Loucy (cell line): ENCODE measurements at regions not wholly inside any gene's neighbourhood (a gene's known extent, or its start where the extent isn't known, plus 50 kb on each side); places are given as distances from the start of the nearest gene placed in this dataset.

ENCODE experiments used
- H2AFZ ChIP-seq: fragments of 200-600 bp; sonication (generic); 2 replicates; pipeline ENCODE4 v1.6.0; 2016; ENCODE audit warnings: antibody characterized with exemption, mild to moderate bottlenecking, low read length, moderate library complexity
- H3F3A ChIP-seq: fragments of 200-600 bp; 2 replicates; pipeline ENCODE4 v1.6.0; 2016; ENCODE audit warnings: antibody characterized with exemption, low read depth, mild to moderate bottlenecking
- H3K27me3 ChIP-seq: fragments of 200-600 bp; sonication (generic); 2 replicates; pipeline ENCODE4 v1.6.1; 2014; ENCODE audit warnings: low read length, mild to moderate bottlenecking; ENCODE audit not compliant: insufficient read depth, poor library complexity, severe bottlenecking
- H3K36me3 ChIP-seq: fragments of 200-600 bp; sonication (generic); 2 replicates; pipeline ENCODE4 v1.6.1; 2016; ENCODE audit warnings: low read length; ENCODE audit not compliant: insufficient read depth
- H3K4me1 ChIP-seq: fragments of 200-600 bp; sonication (generic); 2 replicates; pipeline ENCODE4 v1.5.1; 2014; ENCODE audit warnings: low read length, mild to moderate bottlenecking; ENCODE audit not compliant: insufficient read depth, poor library complexity, severe bottlenecking
- H3K4me2 ChIP-seq: fragments of 200-600 bp; sonication (generic); 2 replicates; pipeline ENCODE4 v1.6.0; 2014; ENCODE audit warnings: antibody characterized with exemption, low read length, low read depth, mild to moderate bottlenecking; ENCODE audit not compliant: poor library complexity, severe bottlenecking
- H3K4me3 ChIP-seq: fragments of 200-600 bp; sonication (generic); 2 replicates; pipeline ENCODE4 v1.5.1; 2014; ENCODE audit warnings: low read length, mild to moderate bottlenecking, mixed read lengths; ENCODE audit not compliant: poor library complexity, severe bottlenecking
- H3K79me2 ChIP-seq: fragments of 200-600 bp; sonication (generic); 2 replicates; pipeline ENCODE4 v1.6.1; 2014; ENCODE audit warnings: low read length; ENCODE audit not compliant: insufficient read depth
- H3K9ac ChIP-seq: fragments of 200-600 bp; sonication (generic); 2 replicates; pipeline ENCODE4 v1.6.0; 2014; ENCODE audit warnings: mild to moderate bottlenecking, low read depth, low read length, moderate library complexity; ENCODE audit not compliant: poor library complexity, severe bottlenecking
- H3K9me2 ChIP-seq: fragments of 200-600 bp; sonication (generic); replicated peaks from 2 replicates; pipeline ENCODE4 v1.6.1; 2016; ENCODE audit warnings: low read depth, low read length, mixed read lengths
- H3K9me3 ChIP-seq: fragments of 200-600 bp; sonication (generic); 2 replicates; pipeline ENCODE4 v1.6.1; 2014; ENCODE audit warnings: mild to moderate bottlenecking, antibody characterized with exemption, low read length, low read depth; ENCODE audit not compliant: insufficient read depth
- H4K20me1 ChIP-seq: fragments of 200-600 bp; sonication (generic); 2 replicates; pipeline ENCODE4 v1.6.0; 2014; ENCODE audit warnings: antibody characterized with exemption, low read length, mild to moderate bottlenecking; ENCODE audit not compliant: insufficient read depth, poor library complexity, severe bottlenecking
- CTCF ChIP-seq: fragments of 200-600 bp; sonication (generic); conservative IDR thresholded peaks from 2 replicates; pipeline ENCODE4 v1.5.1; 2014; ENCODE audit warnings: mild to moderate bottlenecking, antibody characterized with exemption, low read length
- EZH2phosphoT487 ChIP-seq: fragments of 200-600 bp; IDR thresholded peaks from 2 replicates; pipeline ENCODE4 v1.6.1; 2018; ENCODE audit warnings: antibody characterized with exemption, mild to moderate bottlenecking, moderate library complexity, borderline replicate concordance

- Histone ChIP-seq H3K36me3 (no peaks in the 10 kb centered on the region), H3K4me2 (no peak overlapping the region), H3K27me3 (no peaks in the 10 kb centered on the region), H3F3A (no peaks in the 10 kb centered on the region), H3K9ac (no peak overlapping the region), H3K9me3 (no peaks in the 10 kb centered on the region), H3K4me1 (no peaks in the 10 kb centered on the region), H3K4me3 (no peak overlapping the region), H3K9me2 (no peaks in the 10 kb centered on the region), H2AFZ (peak overlapping the region; percentile 68), H3K79me2 (no peaks in the 10 kb centered on the region), H4K20me1 (no peaks in the 10 kb centered on the region)
- no peak for TF ChIP-seq EZH2phosphoT487
- no peak for TF ChIP-seq CTCF
These were observed 196.6 kb upstream of the CD180 start for GRCh38 chr5:67393211-67393610.

GRCh38 chr5:67390935-67391334, 194.3 kb upstream of the CD180 start:
- H3K27me3 ChIP-seq, result no peaks in the 10 kb centered on the region
- no peaks in the 10 kb centered on the region for H3F3A ChIP-seq
- no peaks in the 10 kb centered on the region for H3K36me3 ChIP-seq
- H3K4me1 ChIP-seq, result no peaks in the 10 kb centered on the region
- no peak overlapping the region for H2AFZ ChIP-seq
- H3K4me2 ChIP-seq, result no peak overlapping the region
- no peaks in the 10 kb centered on the region for H3K79me2 ChIP-seq
- H4K20me1 ChIP-seq, result no peaks in the 10 kb centered on the region
- H3K9me3 ChIP-seq, result no peaks in the 10 kb centered on the region
- H3K9ac ChIP-seq, result no peak overlapping the region
- H3K9me2 ChIP-seq, result no peaks in the 10 kb centered on the region
- no peak overlapping the region for H3K4me3 ChIP-seq
- no peak for TF ChIP-seq CTCF
- TF ChIP-seq EZH2phosphoT487, result no peak

GRCh38 chr5:67383451-67383850, 186.9 kb upstream of the CD180 start:
- TF ChIP-seq CTCF, result no peak
- no peak for TF ChIP-seq EZH2phosphoT487
- Histone ChIP-seq H4K20me1 (no peaks in the 10 kb centered on the region), H3K79me2 (no peaks in the 10 kb centered on the region), H2AFZ (no peak overlapping the region), H3K27me3 (no peaks in the 10 kb centered on the region), H3K9me3 (no peaks in the 10 kb centered on the region), H3F3A (no peaks in the 10 kb centered on the region), H3K4me1 (no peaks in the 10 kb centered on the region), H3K4me2 (no peak overlapping the region), H3K9me2 (no peaks in the 10 kb centered on the region), H3K4me3 (no peak overlapping the region), H3K9ac (no peak overlapping the region), H3K36me3 (no peaks in the 10 kb centered on the region)
